Subcutaneous abdominal adipose tissue (tissue), 5 donors: ENCODE measurements at regions not wholly inside any gene's neighbourhood (a gene's known extent, or its start where the extent isn't known, plus 50 kb on each side); places are given as distances from the start of the nearest gene placed in this dataset.

Experiments used
- H3K27ac ChIP-seq: one replicate; pipeline ENCODE4 v1.7.0; 2013; ENCODE audit warnings: low read depth, mild to moderate bottlenecking, inconsistent platforms, low read length, moderate library complexity
- H3K27me3 ChIP-seq, 5 donors: one replicate each; pipeline ENCODE4 v1.7.0; 2013; ENCODE audit warnings: low read length in 5 of 5, inconsistent platforms in 1 of 5; ENCODE audit not compliant: control insufficient read depth in 5 of 5, insufficient read depth in 4 of 5
- H3K36me3 ChIP-seq, 5 donors: one replicate each; pipeline ENCODE4 v1.7.0; 2013; ENCODE audit warnings: low read length in 5 of 5; ENCODE audit not compliant: control insufficient read depth in 5 of 5, insufficient read depth in 5 of 5
- H3K4me1 ChIP-seq, 5 donors: one replicate each; pipeline ENCODE4 v1.7.0; 2013; ENCODE audit warnings: low read length in 5 of 5, mild to moderate bottlenecking in 3 of 5, moderate library complexity in 1 of 5; ENCODE audit not compliant: control insufficient read depth in 5 of 5, insufficient read depth in 5 of 5
- H3K4me3 ChIP-seq, 5 donors: one replicate each; pipeline ENCODE4 v1.7.0; 2013; ENCODE audit warnings: low read length in 5 of 5, low read depth in 1 of 5
- H3K9ac ChIP-seq, 5 donors: one replicate each; pipeline ENCODE4 v1.7.0; 2013; ENCODE audit warnings: low read length in 5 of 5, mild to moderate bottlenecking in 4 of 5, moderate library complexity in 3 of 5
- H3K9me3 ChIP-seq, 5 donors: one replicate each; pipeline ENCODE4 v1.7.0; 2013; ENCODE audit warnings: low read length in 5 of 5; ENCODE audit not compliant: control insufficient read depth in 5 of 5
- donor health status: healthy.
- donor health status: healthy.
- donor health status: healthy.
- donor health status: healthy.
- donor health status: healthy.

DNA sequence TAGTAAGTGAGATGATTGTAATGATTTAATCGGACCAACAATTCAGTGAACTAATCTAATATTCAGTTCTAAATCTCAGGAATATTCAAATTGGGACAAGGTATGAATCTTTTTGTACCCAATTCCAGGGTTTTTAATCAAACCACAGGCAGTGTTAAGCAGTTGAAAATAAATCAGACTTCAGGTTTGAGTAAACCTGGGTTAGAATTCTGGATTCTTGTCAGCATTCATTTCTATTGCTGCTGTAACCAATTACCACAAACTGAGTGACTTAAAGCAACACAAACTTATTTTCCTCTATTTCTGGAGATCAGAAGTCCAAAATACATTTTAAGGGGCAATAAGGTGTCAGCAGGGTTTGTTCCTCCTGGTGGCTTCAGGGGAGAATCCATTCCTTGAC lies 208.4 kb upstream of the ZPLD1 start:
- H3K9me3 ChIP-seq: no peaks in the 10 kb centered on the region
- H3K4me3 ChIP-seq: no peak overlapping the region
- peaks cover 0 to 3% (median 0%) of the 10 kb centered on the region in 5 donors for H3K4me1 ChIP-seq
- H3K27ac ChIP-seq: no peak overlapping the region
- H3K27me3 ChIP-seq: no peaks in the 10 kb centered on the region
- no peaks in the 10 kb centered on the region for H3K36me3 ChIP-seq
- H3K9ac ChIP-seq: no peak overlapping the region

DNA sequence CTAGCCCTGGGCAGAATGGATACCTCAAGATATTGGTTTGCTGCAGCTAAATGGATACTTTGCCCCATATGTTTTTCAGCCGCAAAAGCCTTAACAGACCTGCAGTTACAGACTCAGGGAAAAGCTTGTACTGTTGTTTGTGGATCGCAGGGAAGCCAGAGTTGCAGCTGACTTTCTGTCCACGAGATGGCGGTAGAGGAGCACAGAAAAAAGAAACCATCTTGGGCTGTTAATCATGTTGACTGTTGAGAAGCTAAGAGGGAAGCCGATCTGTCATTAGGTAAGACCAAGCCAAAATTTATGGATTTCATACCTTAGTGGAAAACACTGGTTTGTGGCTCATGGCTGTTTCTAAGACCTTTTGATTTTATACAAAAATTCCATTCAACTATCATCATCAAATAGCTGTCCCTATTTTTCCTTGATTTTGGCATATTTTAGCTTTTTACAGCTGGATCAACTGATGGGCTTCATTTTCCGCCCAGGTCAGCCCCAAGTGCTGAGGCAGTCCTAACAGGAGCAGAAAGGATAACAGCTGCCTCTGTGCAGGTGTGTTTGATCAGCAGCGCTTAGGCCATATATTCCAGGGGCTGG lies 205.7 kb upstream of the ZPLD1 start:
- no peaks in the 10 kb centered on the region for H3K36me3 ChIP-seq
- no peaks in the 10 kb centered on the region for H3K27me3 ChIP-seq
- H3K4me3 ChIP-seq: no peak overlapping the region
- no peak overlapping the region for H3K27ac ChIP-seq
- no peaks in the 10 kb centered on the region for H3K9me3 ChIP-seq
- no peak overlapping the region for H3K9ac ChIP-seq
- H3K4me1 ChIP-seq: peaks cover 0 to 3% (median 0%) of the 10 kb centered on the region in 5 donors

DNA sequence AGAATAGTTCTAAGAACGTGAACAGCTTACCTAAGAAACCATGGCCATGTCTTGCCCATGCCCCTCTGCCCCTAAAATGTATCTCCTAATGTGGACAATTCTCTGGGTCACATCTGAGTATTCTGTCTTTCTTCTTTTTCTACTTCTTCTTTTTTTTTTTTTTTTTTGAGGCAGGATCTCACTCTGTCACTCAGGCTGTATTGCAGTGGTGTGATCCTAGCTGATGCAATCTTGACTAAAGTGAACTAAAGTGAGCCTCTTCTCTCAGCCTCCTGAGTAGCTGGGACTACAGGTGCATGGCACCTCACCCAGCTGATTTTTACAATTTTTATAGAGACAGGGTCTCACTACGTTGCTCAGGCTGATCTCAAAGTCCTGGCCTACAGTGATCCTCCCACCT lies 204.8 kb upstream of the ZPLD1 start:
- no peak overlapping the region for H3K9ac ChIP-seq
- no peaks in the 10 kb centered on the region for H3K4me1 ChIP-seq
- H3K4me3 ChIP-seq: no peak overlapping the region
- no peaks in the 10 kb centered on the region for H3K36me3 ChIP-seq
- H3K9me3 ChIP-seq: no peaks in the 10 kb centered on the region
- no peak overlapping the region for H3K27ac ChIP-seq
- H3K27me3 ChIP-seq: no peaks in the 10 kb centered on the region

DNA sequence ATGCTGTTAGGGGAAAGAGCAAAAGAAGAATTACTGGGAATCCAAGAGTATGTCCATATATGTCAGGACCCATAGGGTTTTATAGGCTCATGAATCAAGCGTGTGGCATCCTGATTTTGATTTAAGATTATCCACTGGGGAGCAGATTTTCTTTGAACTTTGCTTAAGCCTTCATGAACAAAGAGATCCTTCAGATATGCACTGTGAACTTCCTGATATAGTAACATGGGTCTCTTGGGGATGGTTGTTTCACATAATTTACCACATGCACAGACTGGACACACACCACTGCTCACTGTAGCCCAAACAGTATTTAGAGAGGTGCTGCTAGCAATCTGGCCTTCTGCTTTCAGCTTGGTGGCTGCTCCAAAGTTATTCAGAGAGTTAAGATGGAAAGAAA lies 200.9 kb upstream of the ZPLD1 start:
- H3K9me3 ChIP-seq: no peaks in the 10 kb centered on the region
- H3K36me3 ChIP-seq: no peaks in the 10 kb centered on the region
- no peak overlapping the region for H3K27ac ChIP-seq
- no peak overlapping the region for H3K9ac ChIP-seq
- H3K4me3 ChIP-seq: no peak overlapping the region
- no peaks in the 10 kb centered on the region for H3K4me1 ChIP-seq
- no peaks in the 10 kb centered on the region for H3K27me3 ChIP-seq

DNA sequence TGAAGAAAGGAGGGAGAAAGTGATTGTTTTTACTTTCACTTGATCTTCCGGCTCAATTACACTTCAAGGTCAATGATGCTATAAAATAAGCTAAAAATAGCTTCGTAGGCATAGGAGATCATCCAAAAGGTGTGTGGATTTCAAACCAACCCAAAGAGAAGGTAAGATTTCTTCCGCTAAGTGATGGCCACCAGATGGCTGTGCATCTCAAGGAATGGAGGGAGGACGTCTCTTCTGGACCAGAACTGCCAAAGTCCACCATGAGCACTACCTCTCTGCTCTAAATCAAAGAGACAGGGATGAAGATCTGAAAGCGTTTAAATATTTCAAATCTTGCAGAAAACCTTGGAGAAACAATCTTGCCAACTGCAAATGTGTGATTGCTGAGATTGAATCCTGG lies 199.1 kb upstream of the ZPLD1 start:
- Histone ChIP-seq H3K27me3 (no peaks in the 10 kb centered on the region), H3K9ac (no peak overlapping the region), H3K36me3 (no peaks in the 10 kb centered on the region), H3K27ac (no peak overlapping the region), H3K4me1 (no peaks in the 10 kb centered on the region), H3K9me3 (no peaks in the 10 kb centered on the region), H3K4me3 (no peak overlapping the region)

DNA sequence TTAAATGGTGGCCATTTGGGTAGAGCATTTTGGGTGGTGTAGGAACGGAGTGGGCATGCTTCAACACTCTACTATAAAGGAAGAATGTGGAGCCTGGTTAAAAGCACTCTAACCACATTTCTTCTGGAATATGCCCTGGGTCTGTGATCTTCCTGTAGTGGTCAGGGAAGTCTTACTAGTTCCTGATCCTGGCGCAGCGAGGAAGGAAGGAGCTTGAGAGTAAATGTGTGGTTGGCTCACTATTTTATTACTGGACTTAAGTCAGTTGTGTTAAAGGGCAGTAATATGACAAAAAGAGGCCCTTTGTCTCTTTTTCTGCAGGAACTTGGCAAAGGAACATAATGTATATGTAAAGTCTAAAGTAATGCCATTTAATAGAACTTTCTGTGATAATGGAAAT lies 197.6 kb upstream of the ZPLD1 start:
- Histone ChIP-seq H3K9ac (no peak overlapping the region), H3K4me1 (no peaks in the 10 kb centered on the region), H3K4me3 (no peak overlapping the region), H3K27ac (no peak overlapping the region), H3K36me3 (no peaks in the 10 kb centered on the region), H3K27me3 (no peaks in the 10 kb centered on the region), H3K9me3 (no peaks in the 10 kb centered on the region)

DNA sequence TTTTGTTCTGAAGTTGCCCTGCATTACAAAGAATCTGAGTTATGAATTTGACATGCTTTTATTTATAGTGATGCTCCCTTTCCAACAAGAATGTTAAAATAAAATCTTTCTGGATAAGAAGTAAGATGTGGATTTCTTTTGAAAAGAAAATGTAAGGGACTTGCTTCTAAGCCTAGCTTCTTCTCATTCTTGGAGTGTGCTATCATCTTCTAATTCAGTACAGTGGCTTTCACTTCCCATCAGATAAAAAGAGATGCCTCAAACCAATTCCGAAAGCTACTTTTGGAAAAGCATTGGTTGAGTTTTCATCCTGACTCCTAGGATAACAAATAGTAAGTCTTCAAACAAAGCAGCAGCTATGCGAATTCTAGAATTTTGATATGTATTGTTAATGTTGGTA lies 197.0 kb upstream of the ZPLD1 start:
- H3K27me3 ChIP-seq: no peaks in the 10 kb centered on the region
- no peak overlapping the region for H3K4me3 ChIP-seq

DNA sequence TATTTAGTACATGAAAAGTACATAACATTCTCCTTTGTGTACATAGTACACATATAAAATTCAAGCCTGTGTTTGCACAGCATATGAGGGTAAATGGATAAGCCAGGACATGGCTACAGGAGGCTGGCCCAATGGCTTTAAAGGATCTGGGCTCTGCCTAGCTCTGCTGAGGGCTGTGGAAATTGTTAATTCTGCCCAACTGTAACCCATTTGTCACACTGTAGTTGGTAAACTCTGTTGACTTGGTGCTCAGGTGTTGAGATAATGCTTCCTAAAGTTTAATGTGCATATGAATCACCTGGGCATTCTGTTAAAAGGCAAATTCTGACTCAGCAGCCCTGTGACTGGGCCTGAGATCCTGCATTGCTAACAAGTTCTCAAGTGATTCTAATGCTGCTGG lies 196.5 kb upstream of the ZPLD1 start:
- Histone ChIP-seq H3K36me3 (no peaks in the 10 kb centered on the region), H3K9ac (no peak overlapping the region), H3K27ac (no peak overlapping the region), H3K4me1 (no peaks in the 10 kb centered on the region), H3K27me3 (no peaks in the 10 kb centered on the region), H3K4me3 (no peak overlapping the region), H3K9me3 (no peaks in the 10 kb centered on the region)

More for the DNA sequence above, 197.0 kb upstream of the ZPLD1 start:
- Histone ChIP-seq H3K9me3 (no peaks in the 10 kb centered on the region), H3K4me1 (no peaks in the 10 kb centered on the region), H3K9ac (no peak overlapping the region), H3K27ac (no peak overlapping the region), H3K36me3 (no peaks in the 10 kb centered on the region)

DNA sequence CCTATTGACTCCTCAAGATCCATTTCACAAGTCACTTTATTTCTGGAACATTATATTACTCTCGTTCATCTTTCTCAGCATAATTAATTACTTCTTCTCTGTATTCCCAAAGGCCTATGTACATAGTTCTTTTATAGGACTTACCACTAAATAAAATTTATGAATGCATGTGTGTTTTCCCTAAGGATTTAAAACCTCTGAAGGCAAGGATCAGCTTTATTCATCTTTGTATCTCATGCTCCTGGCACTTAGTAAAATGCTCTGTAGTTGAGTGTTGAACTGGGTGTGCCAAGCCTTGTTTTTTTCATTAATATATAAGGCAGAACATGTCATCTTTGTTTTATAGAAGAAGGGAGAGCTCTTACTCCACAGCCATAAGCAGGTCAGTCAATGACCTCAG lies 194.1 kb upstream of the ZPLD1 start:
- H3K27me3 ChIP-seq: no peaks in the 10 kb centered on the region
- H3K4me3 ChIP-seq: no peak overlapping the region
- H3K4me1 ChIP-seq: no peaks in the 10 kb centered on the region
- H3K36me3 ChIP-seq: no peaks in the 10 kb centered on the region
- H3K27ac ChIP-seq: no peak overlapping the region
- no peak overlapping the region for H3K9ac ChIP-seq
- H3K9me3 ChIP-seq: no peaks in the 10 kb centered on the region

DNA sequence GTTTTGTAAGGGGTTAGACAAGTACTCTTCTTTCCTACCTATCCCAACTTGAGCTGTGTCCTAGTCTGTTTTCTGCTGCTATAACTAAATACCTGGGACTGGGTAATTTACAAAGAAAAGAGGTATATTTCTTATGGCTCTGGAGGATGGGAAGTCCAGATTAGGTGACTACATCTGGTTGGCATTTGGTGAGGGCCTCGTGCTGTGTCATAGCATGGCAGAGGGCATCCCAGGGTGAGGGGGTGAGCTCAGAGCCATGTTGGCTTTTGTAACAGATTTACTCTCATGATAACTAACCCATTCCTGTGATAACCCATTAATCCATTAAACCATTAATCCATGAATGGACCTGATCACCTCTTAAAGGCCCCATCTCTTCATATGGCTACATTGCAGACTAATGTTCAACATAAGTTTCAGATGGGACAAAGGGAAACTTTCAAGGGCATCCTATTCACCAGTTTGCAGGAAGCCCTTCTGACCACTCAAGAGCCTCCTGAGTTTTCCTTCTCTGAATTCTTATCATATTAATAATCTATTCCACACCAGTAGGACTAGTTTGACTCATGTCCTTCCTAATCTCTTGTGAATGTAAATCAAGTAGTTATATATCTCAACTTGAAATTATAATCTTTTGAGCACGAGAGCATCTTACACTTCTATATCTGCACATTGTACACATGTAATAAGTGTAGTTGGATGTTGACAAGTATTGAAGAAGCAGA lies 185.7 kb upstream of the ZPLD1 start:
- no peak overlapping the region for H3K9ac ChIP-seq
- H3K9me3 ChIP-seq: no peaks in the 10 kb centered on the region
- H3K27me3 ChIP-seq: no peaks in the 10 kb centered on the region
- no peak overlapping the region for H3K27ac ChIP-seq
- no peaks in the 10 kb centered on the region for H3K4me1 ChIP-seq
- no peaks in the 10 kb centered on the region for H3K36me3 ChIP-seq
- no peak overlapping the region for H3K4me3 ChIP-seq
